Fibroblast of villous mesenchyme (primary cell): ENCODE measurements at regions not wholly inside any gene's neighbourhood (a gene's known extent, or its start where the extent isn't known, plus 50 kb on each side); places are given as distances from the start of the nearest gene placed in this dataset.

Source experiments
- DNase-seq: peaks from one replicate; pipeline ENCODE4 v3.0.0-alpha.2; 2010; ENCODE audit warnings: low read depth
- H3K4me3 ChIP-seq: 2 replicates; pipeline ENCODE4 v1.5.1; 2011; ENCODE audit warnings: low read depth, mild to moderate bottlenecking, low read length
- CTCF ChIP-seq: IDR thresholded peaks from 2 replicates; pipeline ENCODE4 v1.5.1; 2012; ENCODE audit warnings: low read depth, mild to moderate bottlenecking, low read length; ENCODE audit not compliant: insufficient read depth

- no peak overlapping the region for H3K4me3 ChIP-seq
- TF ChIP-seq CTCF: no peak
- no peak for DNase-seq
Measured at GRCh38 chr6:15781333-15781732, 118.5 kb upstream of the DTNBP1 start.

GRCh38 chr6:15780437-15780836 is 117.6 kb upstream of the DTNBP1 start:
- DNase-seq: no peak

GRCh38 chr6:15779726-15780125 is 116.9 kb upstream of the DTNBP1 start:
- TF ChIP-seq CTCF: no peak
- DNase-seq: no peak
- no peak overlapping the region for H3K4me3 ChIP-seq

More at GRCh38 chr6:15780437-15780836, 117.6 kb upstream of the DTNBP1 start:
- no peak overlapping the region for H3K4me3 ChIP-seq
- TF ChIP-seq CTCF: no peak

- DNase-seq: no peak
- TF ChIP-seq CTCF: no peak
Measured at GRCh38 chr6:15776458-15776980, 113.7 kb upstream of the DTNBP1 start.

GRCh38 chr6:15775741-15776140 is 112.9 kb upstream of the DTNBP1 start:
- TF ChIP-seq CTCF: no peak
- no peak for DNase-seq
- no peak overlapping the region for H3K4me3 ChIP-seq

More at GRCh38 chr6:15776458-15776980, 113.7 kb upstream of the DTNBP1 start:
- H3K4me3 ChIP-seq: no peak overlapping the region

- DNase-seq: no peak
- no peak for TF ChIP-seq CTCF
- no peak overlapping the region for H3K4me3 ChIP-seq
Measured at GRCh38 chr6:15775076-15775634, 112.3 kb upstream of the DTNBP1 start.
